GM23338 (cell line): ENCODE measurements at regions not wholly inside any gene's neighbourhood (a gene's known extent, or its start where the extent isn't known, plus 50 kb on each side); places are given as distances from the start of the nearest gene placed in this dataset.

Source experiments
- CREB1 ChIP-seq: fragments of 250-450 bp; sonication (Bioruptor Pico); IDR thresholded peaks from 2 replicates; pipeline ENCODE4 v1.5.0; 2020; ENCODE audit warnings: low read depth, mild to moderate bottlenecking, moderate library complexity
- CTCF ChIP-seq, 2 experiments: fragments of 200-600 bp in 1 of 2; sonication (generic) in 1 of 2; conservative IDR thresholded peaks; 2 replicates each; pipeline versions ENCODE4 v1.5.1 to v1.6.1; 2016 to 2017; ENCODE audit warnings: antibody characterized with exemption in 2 of 2, low read depth in 2 of 2, mild to moderate bottlenecking in 2 of 2, moderate library complexity in 1 of 2
- EZH2 ChIP-seq: fragments of 200-600 bp; sonication (generic); IDR thresholded peaks from one replicate; pipeline ENCODE4 v1.8.0; 2017; ENCODE audit warnings: antibody characterized with exemption, mild to moderate bottlenecking, low read depth; ENCODE audit not compliant: unreplicated experiment
- EZH2phosphoT487 ChIP-seq: fragments of 200-600 bp; sonication (generic); IDR thresholded peaks from one replicate; pipeline ENCODE4 v1.8.1; 2018; ENCODE audit warnings: antibody characterized with exemption; ENCODE audit not compliant: unreplicated experiment
- JUNB ChIP-seq: IDR thresholded peaks from one replicate; pipeline ENCODE4 v1.6.1; 2016; ENCODE audit warnings: antibody characterized with exemption; ENCODE audit not compliant: unreplicated experiment
- NANOG ChIP-seq: IDR thresholded peaks from 2 replicates; pipeline ENCODE4 v1.6.1; 2016; ENCODE audit warnings: antibody characterized with exemption, borderline replicate concordance
- POLR2AphosphoS5 ChIP-seq: IDR thresholded peaks from 2 replicates; pipeline ENCODE4 v1.6.1; 2016; ENCODE audit warnings: antibody characterized with exemption, low read depth
- REST ChIP-seq: IDR thresholded peaks from one replicate; pipeline ENCODE4 v1.6.1; 2018; ENCODE audit warnings: antibody characterized with exemption; ENCODE audit not compliant: unreplicated experiment
- ZNF114 ChIP-seq: fragments of 250-450 bp; sonication (Bioruptor Pico); IDR thresholded peaks from 2 replicates; pipeline ENCODE4 v1.5.0; 2020; ENCODE audit warnings: mild to moderate bottlenecking, moderate library complexity
- TF ChIP-seq, protein P1 (sequence below): fragments of 250-450 bp; sonication (Bioruptor Pico); IDR thresholded peaks from 2 replicates; pipeline ENCODE4 v1.5.0; 2020; ENCODE audit warnings: mild to moderate bottlenecking, moderate library complexity
- TF ChIP-seq, protein P2 (sequence below): IDR thresholded peaks from 2 replicates; pipeline ENCODE4 v1.6.1; 2016; ENCODE audit warnings: antibody characterized with exemption

DNA sequence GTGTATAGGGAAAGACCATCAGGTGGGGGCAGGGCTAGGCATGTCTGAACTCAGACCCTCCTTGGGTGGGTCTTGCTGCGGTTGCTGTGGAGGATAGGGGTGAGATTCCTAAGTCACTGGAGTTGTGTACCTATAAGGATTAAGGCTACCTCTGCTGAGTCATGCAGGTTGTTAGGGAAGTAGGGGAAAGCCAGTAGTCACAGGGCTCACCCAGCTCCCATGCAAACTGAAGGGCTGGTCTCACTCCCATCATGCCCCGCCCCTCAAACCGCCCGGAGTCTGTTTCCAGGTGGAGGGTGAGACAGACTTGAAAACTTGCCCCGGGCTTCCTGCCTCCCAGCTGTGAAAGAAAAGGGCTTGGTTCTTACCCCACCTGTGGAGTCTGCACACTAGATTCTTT is 161.8 kb downstream of the CAVIN4 start:
- TF ChIP-seq REST: no peak
- no peak for TF ChIP-seq EZH2phosphoT487
- TF ChIP-seq CTCF (conservative IDR thresholded peaks at IDR 0.05; ENCODE audit: low read depth in 2 of 2): no peak
- no peak for TF ChIP-seq EZH2
- no peak for TF ChIP-seq NANOG
- TF ChIP-seq POLR2AphosphoS5: no peak
- TF ChIP-seq, protein P1, sequence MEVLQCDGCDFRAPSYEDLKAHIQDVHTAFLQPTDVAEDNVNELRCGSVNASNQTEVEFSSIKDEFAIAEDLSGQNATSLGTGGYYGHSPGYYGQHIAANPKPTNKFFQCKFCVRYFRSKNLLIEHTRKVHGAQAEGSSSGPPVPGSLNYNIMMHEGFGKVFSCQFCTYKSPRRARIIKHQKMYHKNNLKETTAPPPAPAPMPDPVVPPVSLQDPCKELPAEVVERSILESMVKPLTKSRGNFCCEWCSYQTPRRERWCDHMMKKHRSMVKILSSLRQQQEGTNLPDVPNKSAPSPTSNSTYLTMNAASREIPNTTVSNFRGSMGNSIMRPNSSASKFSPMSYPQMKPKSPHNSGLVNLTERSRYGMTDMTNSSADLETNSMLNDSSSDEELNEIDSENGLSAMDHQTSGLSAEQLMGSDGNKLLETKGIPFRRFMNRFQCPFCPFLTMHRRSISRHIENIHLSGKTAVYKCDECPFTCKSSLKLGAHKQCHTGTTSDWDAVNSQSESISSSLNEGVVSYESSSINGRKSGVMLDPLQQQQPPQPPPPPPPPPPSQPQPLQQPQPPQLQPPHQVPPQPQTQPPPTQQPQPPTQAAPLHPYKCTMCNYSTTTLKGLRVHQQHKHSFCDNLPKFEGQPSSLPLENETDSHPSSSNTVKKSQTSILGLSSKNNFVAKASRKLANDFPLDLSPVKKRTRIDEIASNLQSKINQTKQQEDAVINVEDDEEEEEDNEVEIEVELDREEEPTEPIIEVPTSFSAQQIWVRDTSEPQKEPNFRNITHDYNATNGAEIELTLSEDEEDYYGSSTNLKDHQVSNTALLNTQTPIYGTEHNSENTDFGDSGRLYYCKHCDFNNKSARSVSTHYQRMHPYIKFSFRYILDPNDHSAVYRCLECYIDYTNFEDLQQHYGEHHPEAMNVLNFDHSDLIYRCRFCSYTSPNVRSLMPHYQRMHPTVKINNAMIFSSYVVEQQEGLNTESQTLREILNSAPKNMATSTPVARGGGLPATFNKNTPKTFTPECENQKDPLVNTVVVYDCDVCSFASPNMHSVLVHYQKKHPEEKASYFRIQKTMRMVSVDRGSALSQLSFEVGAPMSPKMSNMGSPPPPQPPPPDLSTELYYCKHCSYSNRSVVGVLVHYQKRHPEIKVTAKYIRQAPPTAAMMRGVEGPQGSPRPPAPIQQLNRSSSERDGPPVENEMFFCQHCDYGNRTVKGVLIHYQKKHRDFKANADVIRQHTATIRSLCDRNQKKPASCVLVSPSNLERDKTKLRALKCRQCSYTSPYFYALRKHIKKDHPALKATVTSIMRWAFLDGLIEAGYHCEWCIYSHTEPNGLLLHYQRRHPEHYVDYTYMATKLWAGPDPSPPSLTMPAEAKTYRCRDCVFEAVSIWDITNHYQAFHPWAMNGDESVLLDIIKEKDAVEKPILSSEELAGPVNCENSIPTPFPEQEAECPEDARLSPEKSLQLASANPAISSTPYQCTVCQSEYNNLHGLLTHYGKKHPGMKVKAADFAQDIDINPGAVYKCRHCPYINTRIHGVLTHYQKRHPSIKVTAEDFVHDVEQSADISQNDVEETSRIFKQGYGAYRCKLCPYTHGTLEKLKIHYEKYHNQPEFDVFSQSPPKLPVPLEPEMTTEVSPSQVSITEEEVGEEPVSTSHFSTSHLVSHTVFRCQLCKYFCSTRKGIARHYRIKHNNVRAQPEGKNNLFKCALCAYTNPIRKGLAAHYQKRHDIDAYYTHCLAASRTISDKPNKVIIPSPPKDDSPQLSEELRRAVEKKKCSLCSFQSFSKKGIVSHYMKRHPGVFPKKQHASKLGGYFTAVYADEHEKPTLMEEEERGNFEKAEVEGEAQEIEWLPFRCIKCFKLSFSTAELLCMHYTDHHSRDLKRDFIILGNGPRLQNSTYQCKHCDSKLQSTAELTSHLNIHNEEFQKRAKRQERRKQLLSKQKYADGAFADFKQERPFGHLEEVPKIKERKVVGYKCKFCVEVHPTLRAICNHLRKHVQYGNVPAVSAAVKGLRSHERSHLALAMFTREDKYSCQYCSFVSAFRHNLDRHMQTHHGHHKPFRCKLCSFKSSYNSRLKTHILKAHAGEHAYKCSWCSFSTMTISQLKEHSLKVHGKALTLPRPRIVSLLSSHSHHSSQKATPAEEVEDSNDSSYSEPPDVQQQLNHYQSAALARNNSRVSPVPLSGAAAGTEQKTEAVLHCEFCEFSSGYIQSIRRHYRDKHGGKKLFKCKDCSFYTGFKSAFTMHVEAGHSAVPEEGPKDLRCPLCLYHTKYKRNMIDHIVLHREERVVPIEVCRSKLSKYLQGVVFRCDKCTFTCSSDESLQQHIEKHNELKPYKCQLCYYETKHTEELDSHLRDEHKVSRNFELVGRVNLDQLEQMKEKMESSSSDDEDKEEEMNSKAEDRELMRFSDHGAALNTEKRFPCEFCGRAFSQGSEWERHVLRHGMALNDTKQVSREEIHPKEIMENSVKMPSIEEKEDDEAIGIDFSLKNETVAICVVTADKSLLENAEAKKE (CRISPR knock-in tag): no peak
- no peak for TF ChIP-seq CREB1 (CRISPR knock-in tag)
- no peak for TF ChIP-seq JUNB
- TF ChIP-seq ZNF114 (CRISPR knock-in tag): no peak
- TF ChIP-seq, protein P2, sequence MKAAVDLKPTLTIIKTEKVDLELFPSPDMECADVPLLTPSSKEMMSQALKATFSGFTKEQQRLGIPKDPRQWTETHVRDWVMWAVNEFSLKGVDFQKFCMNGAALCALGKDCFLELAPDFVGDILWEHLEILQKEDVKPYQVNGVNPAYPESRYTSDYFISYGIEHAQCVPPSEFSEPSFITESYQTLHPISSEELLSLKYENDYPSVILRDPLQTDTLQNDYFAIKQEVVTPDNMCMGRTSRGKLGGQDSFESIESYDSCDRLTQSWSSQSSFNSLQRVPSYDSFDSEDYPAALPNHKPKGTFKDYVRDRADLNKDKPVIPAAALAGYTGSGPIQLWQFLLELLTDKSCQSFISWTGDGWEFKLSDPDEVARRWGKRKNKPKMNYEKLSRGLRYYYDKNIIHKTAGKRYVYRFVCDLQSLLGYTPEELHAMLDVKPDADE: no peak
